Endothelial cell of umbilical vein (primary cell): ENCODE measurements at regions not wholly inside any gene's neighbourhood (a gene's known extent, or its start where the extent isn't known, plus 50 kb on each side); places are given as distances from the start of the nearest gene placed in this dataset.

ENCODE experiments used
- CTCF ChIP-seq, 2 donors: IDR thresholded peaks; 1 replicate in 1 of 2; 2 replicates in 1 of 2; pipeline ENCODE4 v1.5.1; 2011; ENCODE audit warnings: low read length in 2 of 2, mild to moderate bottlenecking in 2 of 2, moderate library complexity in 2 of 2, control low read depth in 1 of 2, inconsistent platforms in 1 of 2, low read depth in 1 of 2; ENCODE audit not compliant: insufficient read depth in 1 of 2; ENCODE audit errors: extremely low read depth in 1 of 2
- JUN ChIP-seq: IDR thresholded peaks from 2 replicates; pipeline ENCODE4 v1.6.1; 2011; ENCODE audit warnings: borderline replicate concordance, low read depth; ENCODE audit not compliant: insufficient read length, insufficient read depth
- MYC ChIP-seq: IDR thresholded peaks from one replicate; pipeline ENCODE4 v1.6.1; 2011; ENCODE audit warnings: mild to moderate bottlenecking, low read depth, low read length
- POLR2A ChIP-seq: IDR thresholded peaks from 2 replicates; pipeline ENCODE4 v1.6.1; 2012; ENCODE audit warnings: low read depth, mild to moderate bottlenecking, control low read depth, low read length
- POLR2AphosphoS5 ChIP-seq: IDR thresholded peaks from 2 replicates; pipeline ENCODE4 v1.6.1; 2012; ENCODE audit warnings: low read depth, mild to moderate bottlenecking, control low read depth, low read length, moderate library complexity; ENCODE audit not compliant: insufficient read depth

DNA sequence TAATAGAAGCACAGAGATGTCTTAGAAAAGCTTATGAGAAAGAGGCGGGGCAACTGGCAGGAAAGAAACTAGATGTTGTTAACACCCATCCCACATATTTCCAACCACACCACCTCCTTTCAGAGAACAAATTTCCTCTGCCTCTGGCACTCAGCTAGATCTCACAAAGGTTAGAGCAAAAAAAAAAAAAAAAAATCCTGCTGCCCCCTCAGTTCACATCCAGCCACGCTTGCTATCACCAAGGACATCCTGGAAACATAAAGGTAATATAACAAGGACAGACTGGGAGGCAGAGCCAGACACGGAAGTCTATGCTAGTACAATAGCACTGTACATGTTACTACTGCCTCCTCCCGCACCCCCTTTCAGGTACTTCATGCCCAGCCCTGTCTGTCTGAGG is 238.0 kb upstream of the PTGER4 start:
- TF ChIP-seq CTCF (IDR thresholded peaks at IDR 0.05; ENCODE audit: extremely low read depth in 1 of 2, insufficient read depth in 1 of 2, low read depth in 1 of 2, low read length in 2 of 2): no peak
- TF ChIP-seq POLR2A: no peak
- TF ChIP-seq JUN: no peak
- no peak for TF ChIP-seq MYC
- no peak for TF ChIP-seq POLR2AphosphoS5
